Ishikawa (cell line): ENCODE measurements at regions not wholly inside any gene's neighbourhood (a gene's known extent, or its start where the extent isn't known, plus 50 kb on each side); places are given as distances from the start of the nearest gene placed in this dataset.

ENCODE experiments used
- CEBPB ChIP-seq: IDR thresholded peaks from 2 replicates; pipeline ENCODE4 v1.6.1; 2012
- CREB1 ChIP-seq: IDR thresholded peaks from 2 replicates; pipeline ENCODE4 v1.6.1; 2012; ENCODE audit warnings: low read depth
- EP300 ChIP-seq: IDR thresholded peaks from 2 replicates; pipeline ENCODE4 v1.6.1; 2012; ENCODE audit warnings: borderline replicate concordance
- FOXM1 ChIP-seq: IDR thresholded peaks from 2 replicates; pipeline ENCODE4 v1.6.1; 2012; ENCODE audit warnings: low read depth, borderline replicate concordance
- NFIC ChIP-seq: IDR thresholded peaks from 2 replicates; pipeline ENCODE4 v1.6.1; 2012
- USF1 ChIP-seq: IDR thresholded peaks from 2 replicates; pipeline ENCODE4 v1.6.1; 2012
- ZBTB7A ChIP-seq: IDR thresholded peaks from 2 replicates; pipeline ENCODE4 v1.6.1; 2012; ENCODE audit warnings: low read depth

- TF ChIP-seq EP300: no peak
- no peak for TF ChIP-seq CEBPB
- no peak for TF ChIP-seq USF1
- no peak for TF ChIP-seq CREB1
- no peak for TF ChIP-seq FOXM1
- no peak for TF ChIP-seq NFIC
- TF ChIP-seq ZBTB7A: no peak
Observed at GRCh38 chr13:22698467-22698866, 482.3 kb upstream of the SGCG start.
